D721Med (cell line): ENCODE measurements at regions not wholly inside any gene's neighbourhood (a gene's known extent, or its start where the extent isn't known, plus 50 kb on each side); places are given as distances from the start of the nearest gene placed in this dataset.

Experiments
- DNase-seq: peaks from one replicate; pipeline ENCODE4 v3.0.0; 2011; ENCODE audit warnings: low spot score; ENCODE audit not compliant: insufficient read length
- FAIRE-seq: peaks from 2 replicates; lab custom pipeline; 2011; peaks lifted over from hg19 to GRCh38; lab: Jason Lieb, UNC
- CTCF ChIP-seq: IDR thresholded peaks from 2 replicates; pipeline ENCODE4 v1.5.1; 2012; ENCODE audit warnings: mild to moderate bottlenecking, control low read depth; ENCODE audit not compliant: insufficient read depth; ENCODE audit errors: missing control alignments

GRCh38 chr16:72349719-72350118 is 177.8 kb upstream of the PMFBP1 start:
- TF ChIP-seq CTCF = no peak
- FAIRE-seq (no peak), DNase-seq (no peak)

GRCh38 chr16:72332926-72333325 is 161.0 kb upstream of the PMFBP1 start:
- FAIRE-seq (no peak), DNase-seq (no peak)
- TF ChIP-seq CTCF = no peak

GRCh38 chr16:72324578-72324977 is 152.6 kb upstream of the PMFBP1 start:
- no peak for TF ChIP-seq CTCF
- FAIRE-seq (no peak), DNase-seq (no peak)

GRCh38 chr16:72317446-72317845 is 145.5 kb upstream of the PMFBP1 start:
- TF ChIP-seq CTCF = no peak
- FAIRE-seq = no peak
- DNase-seq = no peak

DNA sequence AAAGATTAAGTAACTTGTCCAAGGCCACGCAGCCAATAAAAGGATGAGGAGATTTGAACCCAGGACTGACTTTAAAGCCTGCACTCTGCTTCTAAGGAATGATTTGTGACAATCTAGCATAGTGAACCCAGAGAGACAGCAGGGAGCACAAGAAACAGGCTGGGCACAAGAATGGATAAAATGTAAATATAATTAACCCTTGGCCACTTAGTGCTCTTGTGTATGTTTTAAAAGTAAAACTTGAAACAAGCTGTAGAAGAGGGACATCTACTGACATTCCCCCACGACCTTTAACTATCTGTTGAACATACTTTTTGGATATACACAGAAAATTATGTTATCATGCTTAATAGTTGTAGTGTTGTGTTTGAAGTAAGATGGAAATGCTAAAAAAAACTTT is 141.9 kb upstream of the PMFBP1 start:
- no peak for FAIRE-seq
- TF ChIP-seq CTCF = no peak
- DNase-seq = no peak

DNA sequence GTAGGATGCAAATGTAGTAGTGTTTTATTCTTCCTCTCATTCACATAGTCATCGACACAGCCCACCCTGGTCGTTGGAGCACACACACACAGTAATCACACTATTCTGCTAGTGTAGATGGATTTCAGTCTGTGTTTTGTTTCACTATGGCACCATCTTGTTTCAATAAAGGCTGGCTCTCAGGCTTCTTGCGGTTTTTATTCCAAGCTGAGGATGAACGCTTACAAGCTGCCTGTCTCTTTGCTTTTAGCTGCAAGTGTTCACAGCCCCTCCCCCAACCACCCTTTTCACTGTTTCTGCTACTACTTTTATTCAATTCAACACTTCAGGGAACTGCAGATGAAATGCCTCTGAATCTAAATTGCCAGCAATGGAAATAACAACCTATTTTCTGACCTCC is 140.9 kb upstream of the PMFBP1 start:
- FAIRE-seq (no peak), DNase-seq (no peak)
- no peak for TF ChIP-seq CTCF

GRCh38 chr16:72311426-72311825 is 139.5 kb upstream of the PMFBP1 start:
- TF ChIP-seq CTCF = no peak
- no peak for DNase-seq
- no peak for FAIRE-seq
